Suprapubic skin (tissue), 3 donors: ENCODE measurements at regions not wholly inside any gene's neighbourhood (a gene's known extent, or its start where the extent isn't known, plus 50 kb on each side); places are given as distances from the start of the nearest gene placed in this dataset.

ENCODE experiments used
- EP300 ChIP-seq: sonication (generic); formaldehyde crosslinking; IDR thresholded peaks from one replicate; pipeline ENCODE4 v1.6.1; 2017; ENCODE audit warnings: antibody characterized with exemption
- TF ChIP-seq, protein P1 (sequence below), 2 donors: fragments of 200-600 bp in 1 of 2; fragments of 450-650 bp in 1 of 2; sonication (generic) in 1 of 2; IDR thresholded peaks; one replicate each; pipeline ENCODE4 v1.5.1; 2016 to 2019; ENCODE audit warnings: antibody characterized with exemption in 2 of 2, mild to moderate bottlenecking in 1 of 2, moderate library complexity in 1 of 2

- TF ChIP-seq, protein P1, sequence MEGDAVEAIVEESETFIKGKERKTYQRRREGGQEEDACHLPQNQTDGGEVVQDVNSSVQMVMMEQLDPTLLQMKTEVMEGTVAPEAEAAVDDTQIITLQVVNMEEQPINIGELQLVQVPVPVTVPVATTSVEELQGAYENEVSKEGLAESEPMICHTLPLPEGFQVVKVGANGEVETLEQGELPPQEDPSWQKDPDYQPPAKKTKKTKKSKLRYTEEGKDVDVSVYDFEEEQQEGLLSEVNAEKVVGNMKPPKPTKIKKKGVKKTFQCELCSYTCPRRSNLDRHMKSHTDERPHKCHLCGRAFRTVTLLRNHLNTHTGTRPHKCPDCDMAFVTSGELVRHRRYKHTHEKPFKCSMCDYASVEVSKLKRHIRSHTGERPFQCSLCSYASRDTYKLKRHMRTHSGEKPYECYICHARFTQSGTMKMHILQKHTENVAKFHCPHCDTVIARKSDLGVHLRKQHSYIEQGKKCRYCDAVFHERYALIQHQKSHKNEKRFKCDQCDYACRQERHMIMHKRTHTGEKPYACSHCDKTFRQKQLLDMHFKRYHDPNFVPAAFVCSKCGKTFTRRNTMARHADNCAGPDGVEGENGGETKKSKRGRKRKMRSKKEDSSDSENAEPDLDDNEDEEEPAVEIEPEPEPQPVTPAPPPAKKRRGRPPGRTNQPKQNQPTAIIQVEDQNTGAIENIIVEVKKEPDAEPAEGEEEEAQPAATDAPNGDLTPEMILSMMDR (IDR thresholded peaks at IDR 0.05), result no peak
- TF ChIP-seq EP300, result no peak
Measured at GRCh38 chr6:3523966-3524365, 67.1 kb upstream of the SLC22A23 start.
